ENCODE measurements at regions not wholly inside any gene's neighbourhood (a gene's known extent, or its start where the extent isn't known, plus 50 kb on each side); places are given as distances from the start of the nearest gene placed in this dataset.

- DNase-seq (ENCODE audit: low read depth in 1 of 2, low spot score in 1 of 2), result no peak
Observed at GRCh38 chr21:14736162-14736561, 190.0 kb upstream of the SAMSN1 start.

GRCh38 chr21:14734833-14735232, 188.7 kb upstream of the SAMSN1 start:
- DNase-seq (ENCODE audit: low read depth in 1 of 2, low spot score in 1 of 2), result no peak

GRCh38 chr21:14734191-14734590, 188.1 kb upstream of the SAMSN1 start:
- DNase-seq (ENCODE audit: low read depth in 1 of 2, low spot score in 1 of 2), result peak in 1 of 2 donors; percentile 7

- DNase-seq (ENCODE audit: low read depth in 1 of 2, low spot score in 1 of 2), result no peak
Observed at GRCh38 chr21:14725219-14725618, 179.1 kb upstream of the SAMSN1 start.

GRCh38 chr21:14722841-14723483, 176.8 kb upstream of the SAMSN1 start:
- DNase-seq (ENCODE audit: low read depth in 1 of 2, low spot score in 1 of 2), result no peak

GRCh38 chr21:14720237-14720636, 174.1 kb upstream of the SAMSN1 start:
- no peak for DNase-seq (ENCODE audit: low read depth in 1 of 2, low spot score in 1 of 2)

- DNase-seq (ENCODE audit: low read depth in 1 of 2, low spot score in 1 of 2), result no peak
Observed at GRCh38 chr21:14718951-14719350, 172.8 kb upstream of the SAMSN1 start.

GRCh38 chr21:14716761-14717396, 170.8 kb upstream of the SAMSN1 start:
- DNase-seq (ENCODE audit: low read depth in 1 of 2, low spot score in 1 of 2), result no peak

GRCh38 chr21:14713109-14713508, 167.0 kb upstream of the SAMSN1 start:
- no peak for DNase-seq (ENCODE audit: low read depth in 1 of 2, low spot score in 1 of 2)

GRCh38 chr21:14712121-14712715, 166.1 kb upstream of the SAMSN1 start:
- DNase-seq (ENCODE audit: low read depth in 1 of 2, low spot score in 1 of 2), result no peak

- no peak for DNase-seq (ENCODE audit: low read depth in 1 of 2, low spot score in 1 of 2)
Observed at GRCh38 chr21:14711287-14711686, 165.2 kb upstream of the SAMSN1 start.

- DNase-seq (ENCODE audit: low read depth in 1 of 2, low spot score in 1 of 2), result no peak
Observed at GRCh38 chr21:14707511-14708020, 161.5 kb upstream of the SAMSN1 start.

- no peak for DNase-seq (ENCODE audit: low read depth in 1 of 2, low spot score in 1 of 2)
Observed at GRCh38 chr21:14706712-14707510, 160.8 kb upstream of the SAMSN1 start.

- no peak for DNase-seq (ENCODE audit: low read depth in 1 of 2, low spot score in 1 of 2)
Observed at GRCh38 chr21:14699433-14700407, 153.6 kb upstream of the SAMSN1 start.

- no peak for DNase-seq (ENCODE audit: low read depth in 1 of 2, low spot score in 1 of 2)
Observed at GRCh38 chr21:14697769-14698168, 151.7 kb upstream of the SAMSN1 start.

- DNase-seq (ENCODE audit: low read depth in 1 of 2, low spot score in 1 of 2), result no peak
Observed at GRCh38 chr21:14694817-14695216, 148.7 kb upstream of the SAMSN1 start.

- no peak for DNase-seq (ENCODE audit: low read depth in 1 of 2, low spot score in 1 of 2)
Observed at GRCh38 chr21:14693997-14694396, 147.9 kb upstream of the SAMSN1 start.

GRCh38 chr21:14691914-14692313, 145.8 kb upstream of the SAMSN1 start:
- no peak for DNase-seq (ENCODE audit: low read depth in 1 of 2, low spot score in 1 of 2)

GRCh38 chr21:14690886-14691285, 144.8 kb upstream of the SAMSN1 start:
- DNase-seq (ENCODE audit: low read depth in 1 of 2, low spot score in 1 of 2), result no peak

GRCh38 chr21:14688936-14689335, 142.8 kb upstream of the SAMSN1 start:
- DNase-seq (ENCODE audit: low read depth in 1 of 2, low spot score in 1 of 2), result no peak

Measured in activated CD4-positive, alpha-beta T cell treated with anti-CD3 and anti-CD28 coated beads, Interleukin-2, amount 50 U/mL, for 24 hours (primary cell).